Osteoblast (primary cell): ENCODE measurements at regions not wholly inside any gene's neighbourhood (a gene's known extent, or its start where the extent isn't known, plus 50 kb on each side); places are given as distances from the start of the nearest gene placed in this dataset.

ENCODE experiments used
- DNase-seq: peaks from one replicate; pipeline ENCODE4 v3.0.0; 2011; ENCODE audit warnings: low spot score, mixed read lengths; ENCODE audit not compliant: insufficient read length; ENCODE audit errors: missing footprints
- H2AFZ ChIP-seq: 2 replicates; pipeline ENCODE4 v1.6.0; 2011; ENCODE audit warnings: mild to moderate bottlenecking, low read length
- H3K27ac ChIP-seq: 2 replicates; pipeline ENCODE4 v1.5.1; 2011; ENCODE audit warnings: mild to moderate bottlenecking, low read depth, low read length, moderate library complexity
- H3K27me3 ChIP-seq: 2 replicates; pipeline ENCODE4 v1.6.0; 2012; ENCODE audit warnings: mild to moderate bottlenecking, control low read depth, inconsistent platforms, low read length, moderate library complexity; ENCODE audit not compliant: insufficient read depth
- H3K36me3 ChIP-seq: 2 replicates; pipeline ENCODE4 v1.5.1; 2011; ENCODE audit warnings: mild to moderate bottlenecking, low read length, control low read depth, moderate library complexity; ENCODE audit not compliant: insufficient read depth
- H3K4me1 ChIP-seq: 2 replicates; pipeline ENCODE4 v1.5.1; 2011; ENCODE audit warnings: mild to moderate bottlenecking, low read length, control low read depth, moderate library complexity; ENCODE audit not compliant: insufficient read depth
- H3K4me2 ChIP-seq: 2 replicates; pipeline ENCODE4 v1.6.0; 2011; ENCODE audit warnings: mild to moderate bottlenecking, low read length; ENCODE audit not compliant: insufficient read depth
- H3K4me3 ChIP-seq: fragments of 200-600 bp; sonication (generic); 3 replicates; pipeline ENCODE4 v1.5.1; 2012; ENCODE audit warnings: mild to moderate bottlenecking, low read length, inconsistent platforms; ENCODE audit not compliant: insufficient read depth
- H3K79me2 ChIP-seq: 2 replicates; pipeline ENCODE4 v1.6.0; 2012; ENCODE audit warnings: mild to moderate bottlenecking, low read length, control low read depth, inconsistent platforms; ENCODE audit not compliant: insufficient read depth
- H3K9me3 ChIP-seq: 2 replicates; pipeline ENCODE4 v1.5.1; 2011; ENCODE audit warnings: low read depth, low read length, control low read depth
- H4K20me1 ChIP-seq: 2 replicates; pipeline ENCODE4 v1.6.0; 2012; ENCODE audit warnings: mild to moderate bottlenecking, low read length, control low read depth; ENCODE audit not compliant: insufficient read depth
- TF ChIP-seq, protein P1 (sequence below): IDR thresholded peaks from 2 replicates; pipeline ENCODE4 v1.5.1; 2011; ENCODE audit warnings: mild to moderate bottlenecking, low read depth, low read length, moderate library complexity; ENCODE audit errors: extremely low read depth

DNA sequence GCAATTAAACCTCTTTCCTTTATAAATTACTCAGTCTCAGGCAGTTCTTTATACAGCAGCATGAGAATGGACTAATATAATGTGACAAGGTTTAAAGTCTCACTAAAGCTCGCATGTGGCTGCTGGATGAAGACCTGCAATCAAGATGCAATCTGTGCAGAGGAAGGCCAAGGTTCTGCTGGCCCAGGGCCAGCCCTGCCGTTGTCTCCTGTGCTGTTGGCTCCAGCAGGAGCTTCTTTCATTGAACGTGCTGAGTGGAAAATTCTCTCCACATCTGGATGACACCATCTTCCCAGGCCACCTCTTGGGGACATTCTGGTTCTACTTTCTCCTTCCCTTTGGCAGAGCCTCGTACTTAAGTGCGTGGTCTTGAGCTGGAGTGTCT, 742.2 kb downstream of the VRK1 start:
- TF ChIP-seq, protein P1, sequence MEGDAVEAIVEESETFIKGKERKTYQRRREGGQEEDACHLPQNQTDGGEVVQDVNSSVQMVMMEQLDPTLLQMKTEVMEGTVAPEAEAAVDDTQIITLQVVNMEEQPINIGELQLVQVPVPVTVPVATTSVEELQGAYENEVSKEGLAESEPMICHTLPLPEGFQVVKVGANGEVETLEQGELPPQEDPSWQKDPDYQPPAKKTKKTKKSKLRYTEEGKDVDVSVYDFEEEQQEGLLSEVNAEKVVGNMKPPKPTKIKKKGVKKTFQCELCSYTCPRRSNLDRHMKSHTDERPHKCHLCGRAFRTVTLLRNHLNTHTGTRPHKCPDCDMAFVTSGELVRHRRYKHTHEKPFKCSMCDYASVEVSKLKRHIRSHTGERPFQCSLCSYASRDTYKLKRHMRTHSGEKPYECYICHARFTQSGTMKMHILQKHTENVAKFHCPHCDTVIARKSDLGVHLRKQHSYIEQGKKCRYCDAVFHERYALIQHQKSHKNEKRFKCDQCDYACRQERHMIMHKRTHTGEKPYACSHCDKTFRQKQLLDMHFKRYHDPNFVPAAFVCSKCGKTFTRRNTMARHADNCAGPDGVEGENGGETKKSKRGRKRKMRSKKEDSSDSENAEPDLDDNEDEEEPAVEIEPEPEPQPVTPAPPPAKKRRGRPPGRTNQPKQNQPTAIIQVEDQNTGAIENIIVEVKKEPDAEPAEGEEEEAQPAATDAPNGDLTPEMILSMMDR, result no peak

DNA sequence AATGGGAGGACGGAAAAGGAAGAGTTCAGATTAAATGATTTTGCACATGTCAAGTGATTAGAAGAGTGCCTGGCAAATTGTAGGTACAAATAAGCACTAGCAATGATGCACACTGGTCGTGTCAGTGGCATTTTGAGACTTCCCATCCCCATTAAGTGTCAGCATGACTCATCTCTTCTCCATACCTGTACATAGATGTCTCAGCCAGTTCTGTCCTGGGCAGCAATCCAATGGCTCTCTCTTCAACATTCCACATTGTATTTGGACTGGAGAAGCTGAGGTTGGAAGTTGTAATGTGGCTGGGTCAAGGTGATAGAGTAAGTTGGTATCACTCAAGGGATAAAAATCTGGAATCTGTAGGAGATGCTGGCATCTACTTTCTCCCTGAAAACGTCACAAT, 742.7 kb downstream of the VRK1 start:
- H3K27me3 ChIP-seq, result no peaks in the 10 kb centered on the region
- H3K27ac ChIP-seq, result no peak overlapping the region
- H3K36me3 ChIP-seq, result no peaks in the 10 kb centered on the region
- no peak overlapping the region for H3K4me3 ChIP-seq
- H3K79me2 ChIP-seq, result no peaks in the 10 kb centered on the region
- no peaks in the 10 kb centered on the region for H4K20me1 ChIP-seq
- no peak overlapping the region for H2AFZ ChIP-seq
- H3K9me3 ChIP-seq, result no peaks in the 10 kb centered on the region
- TF ChIP-seq, protein P1, result no peak
- no peak overlapping the region for H3K4me2 ChIP-seq
- H3K4me1 ChIP-seq, result no peaks in the 10 kb centered on the region
- DNase-seq, result no peak

More for the DNA sequence above, 742.2 kb downstream of the VRK1 start:
- no peaks in the 10 kb centered on the region for H3K4me1 ChIP-seq
- no peaks in the 10 kb centered on the region for H3K36me3 ChIP-seq
- H3K79me2 ChIP-seq, result no peaks in the 10 kb centered on the region
- no peak for DNase-seq
- H2AFZ ChIP-seq, result no peak overlapping the region
- H4K20me1 ChIP-seq, result no peaks in the 10 kb centered on the region
- no peaks in the 10 kb centered on the region for H3K27me3 ChIP-seq
- no peak overlapping the region for H3K4me2 ChIP-seq
- H3K9me3 ChIP-seq, result no peaks in the 10 kb centered on the region
- H3K27ac ChIP-seq, result no peak overlapping the region
- no peak overlapping the region for H3K4me3 ChIP-seq

DNA sequence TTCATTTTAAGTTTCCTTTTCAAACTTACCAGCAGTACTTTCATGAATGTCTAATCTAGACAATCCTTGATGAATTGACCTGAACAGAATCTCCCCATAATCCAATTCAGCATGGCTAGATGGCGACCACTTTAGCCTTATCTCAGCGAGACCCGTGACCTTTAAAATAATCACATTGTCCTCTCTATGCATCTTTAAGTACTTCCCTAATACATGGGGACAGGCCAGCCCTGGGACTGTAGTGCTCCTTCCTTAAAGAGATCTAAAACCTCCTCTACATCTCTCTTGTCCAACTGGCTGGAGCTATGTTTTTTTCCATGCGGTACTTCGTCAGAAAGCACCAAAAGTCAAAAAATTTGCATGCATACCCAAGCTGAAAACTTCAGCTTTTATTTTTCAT, 746.0 kb downstream of the VRK1 start:
- DNase-seq, result no peak
- Histone ChIP-seq H3K27me3 (no peaks in the 10 kb centered on the region), H3K36me3 (no peaks in the 10 kb centered on the region), H4K20me1 (no peaks in the 10 kb centered on the region), H3K4me2 (no peak overlapping the region), H3K27ac (no peak overlapping the region), H3K4me1 (no peaks in the 10 kb centered on the region), H3K4me3 (no peak overlapping the region), H2AFZ (no peak overlapping the region), H3K9me3 (no peaks in the 10 kb centered on the region), H3K79me2 (no peaks in the 10 kb centered on the region)
- TF ChIP-seq, protein P1, result no peak

DNA sequence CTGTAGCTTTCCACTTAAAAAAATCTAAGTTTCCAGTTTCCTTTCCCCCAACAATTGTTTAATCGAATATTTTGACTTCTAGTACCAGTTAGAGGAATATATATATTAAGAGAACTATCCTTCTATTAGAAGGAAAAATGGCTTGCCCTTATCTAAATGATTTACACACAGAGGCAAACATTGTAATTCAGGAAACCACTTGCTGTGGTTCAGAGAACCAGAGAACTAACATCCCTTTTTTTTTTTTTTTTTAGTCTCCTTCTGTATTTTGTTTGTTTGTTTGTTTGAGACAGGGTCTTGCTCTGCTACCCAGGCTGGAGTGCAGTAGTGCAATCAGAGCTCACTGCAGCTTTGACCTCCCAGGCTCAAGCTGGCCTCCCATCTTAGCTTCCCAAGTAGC, 746.6 kb downstream of the VRK1 start:
- no peak for DNase-seq
- Histone ChIP-seq H3K79me2 (no peaks in the 10 kb centered on the region), H3K9me3 (no peaks in the 10 kb centered on the region)

More for the DNA sequence above, 746.6 kb downstream of the VRK1 start:
- no peaks in the 10 kb centered on the region for H3K27me3 ChIP-seq
- no peak overlapping the region for H2AFZ ChIP-seq
- no peaks in the 10 kb centered on the region for H3K4me1 ChIP-seq
- H3K4me3 ChIP-seq, result no peak overlapping the region
- TF ChIP-seq, protein P1, result no peak
- H3K36me3 ChIP-seq, result no peaks in the 10 kb centered on the region
- no peak overlapping the region for H3K4me2 ChIP-seq
- H4K20me1 ChIP-seq, result no peaks in the 10 kb centered on the region
- H3K27ac ChIP-seq, result no peak overlapping the region
